Astrocyte (in vitro differentiated cells and primary cell): ENCODE measurements at regions not wholly inside any gene's neighbourhood (a gene's known extent, or its start where the extent isn't known, plus 50 kb on each side); places are given as distances from the start of the nearest gene placed in this dataset.

Experiments used
- EZH2 ChIP-seq: IDR thresholded peaks from 2 replicates; pipeline ENCODE4 v1.6.1; 2012; ENCODE audit warnings: mild to moderate bottlenecking, low read length, inconsistent platforms; ENCODE audit not compliant: insufficient read depth
- TF ChIP-seq, protein P1 (sequence below): IDR thresholded peaks from 2 replicates; pipeline ENCODE4 v1.5.1; 2011; ENCODE audit warnings: low read depth, mild to moderate bottlenecking, inconsistent platforms, low read length, moderate library complexity; ENCODE audit not compliant: insufficient read depth

- TF ChIP-seq, protein P1, sequence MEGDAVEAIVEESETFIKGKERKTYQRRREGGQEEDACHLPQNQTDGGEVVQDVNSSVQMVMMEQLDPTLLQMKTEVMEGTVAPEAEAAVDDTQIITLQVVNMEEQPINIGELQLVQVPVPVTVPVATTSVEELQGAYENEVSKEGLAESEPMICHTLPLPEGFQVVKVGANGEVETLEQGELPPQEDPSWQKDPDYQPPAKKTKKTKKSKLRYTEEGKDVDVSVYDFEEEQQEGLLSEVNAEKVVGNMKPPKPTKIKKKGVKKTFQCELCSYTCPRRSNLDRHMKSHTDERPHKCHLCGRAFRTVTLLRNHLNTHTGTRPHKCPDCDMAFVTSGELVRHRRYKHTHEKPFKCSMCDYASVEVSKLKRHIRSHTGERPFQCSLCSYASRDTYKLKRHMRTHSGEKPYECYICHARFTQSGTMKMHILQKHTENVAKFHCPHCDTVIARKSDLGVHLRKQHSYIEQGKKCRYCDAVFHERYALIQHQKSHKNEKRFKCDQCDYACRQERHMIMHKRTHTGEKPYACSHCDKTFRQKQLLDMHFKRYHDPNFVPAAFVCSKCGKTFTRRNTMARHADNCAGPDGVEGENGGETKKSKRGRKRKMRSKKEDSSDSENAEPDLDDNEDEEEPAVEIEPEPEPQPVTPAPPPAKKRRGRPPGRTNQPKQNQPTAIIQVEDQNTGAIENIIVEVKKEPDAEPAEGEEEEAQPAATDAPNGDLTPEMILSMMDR = no peak
- no peak for TF ChIP-seq EZH2
Measured at GRCh38 chr4:86441175-86441936, 81.5 kb upstream of the MAPK10 start.
